ENCODE measurements at regions not wholly inside any gene's neighbourhood (a gene's known extent, or its start where the extent isn't known, plus 50 kb on each side); places are given as distances from the start of the nearest gene placed in this dataset.

- TF ChIP-seq CTCF (IDR thresholded peaks at IDR 0.05) (no peak), POLR2A (IDR thresholded peaks at IDR 0.05) (no peak)
Measured at GRCh38 chr5:174259696-174260420, 214.4 kb downstream of the NSG2 start.

Measured in tibial nerve (tissue), 3 donors.